GM08714 (cell line): ENCODE measurements at regions not wholly inside any gene's neighbourhood (a gene's known extent, or its start where the extent isn't known, plus 50 kb on each side); places are given as distances from the start of the nearest gene placed in this dataset.

Source experiments
- H3K4me3 ChIP-seq: fragments of 200-500 bp; sonication (Bioruptor generic); 2 replicates; pipeline ENCODE4 v1.5.1; 2014; ENCODE audit warnings: mild to moderate bottlenecking, low read length, inconsistent platforms
- ZNF274 ChIP-seq: IDR thresholded peaks from 2 replicates; pipeline ENCODE4 v1.6.1; 2012; ENCODE audit warnings: mild to moderate bottlenecking, low read depth, low read length

DNA sequence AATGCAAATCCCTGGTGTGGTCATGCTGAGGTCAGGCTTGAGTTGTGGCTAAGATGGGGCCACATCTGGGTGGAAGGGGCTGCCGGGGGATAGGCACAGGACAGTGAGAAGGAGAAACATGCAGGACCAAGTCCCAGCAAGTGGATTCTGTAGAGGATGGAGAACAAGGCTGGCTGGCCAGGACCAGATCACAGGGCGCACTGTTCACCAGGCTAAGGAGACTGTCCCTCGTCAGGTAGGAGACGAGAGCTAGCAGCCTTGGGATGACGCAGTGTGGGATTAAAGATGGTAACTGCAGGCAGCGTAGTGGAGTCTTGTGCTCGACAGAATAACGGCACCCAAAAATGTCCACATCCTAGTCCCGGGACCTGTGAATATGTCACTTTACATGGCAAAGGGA, 336.1 kb downstream of the BCL11B start:
- TF ChIP-seq ZNF274, result no peak
- no peak overlapping the region for H3K4me3 ChIP-seq

DNA sequence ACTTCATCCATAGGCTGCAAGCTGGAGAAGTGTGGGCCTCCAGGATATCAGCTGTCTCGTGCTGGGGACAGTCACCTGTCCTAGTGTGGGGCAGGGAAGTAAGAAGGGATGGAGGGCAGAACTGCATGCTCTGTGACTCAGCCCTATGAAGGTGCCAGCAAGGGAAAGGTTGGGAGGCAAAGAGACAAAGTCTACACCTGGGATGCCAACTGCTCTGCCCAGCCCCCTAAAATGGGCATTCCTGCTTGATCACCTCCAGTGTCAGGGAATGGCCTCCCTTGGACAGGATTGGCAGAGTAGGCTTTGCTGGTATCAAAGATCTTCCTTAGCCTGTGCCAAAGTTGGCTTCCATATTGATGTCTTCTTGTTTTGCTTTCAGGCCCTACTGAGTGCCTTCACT, 335.0 kb downstream of the BCL11B start:
- no peak for TF ChIP-seq ZNF274
- no peak overlapping the region for H3K4me3 ChIP-seq

DNA sequence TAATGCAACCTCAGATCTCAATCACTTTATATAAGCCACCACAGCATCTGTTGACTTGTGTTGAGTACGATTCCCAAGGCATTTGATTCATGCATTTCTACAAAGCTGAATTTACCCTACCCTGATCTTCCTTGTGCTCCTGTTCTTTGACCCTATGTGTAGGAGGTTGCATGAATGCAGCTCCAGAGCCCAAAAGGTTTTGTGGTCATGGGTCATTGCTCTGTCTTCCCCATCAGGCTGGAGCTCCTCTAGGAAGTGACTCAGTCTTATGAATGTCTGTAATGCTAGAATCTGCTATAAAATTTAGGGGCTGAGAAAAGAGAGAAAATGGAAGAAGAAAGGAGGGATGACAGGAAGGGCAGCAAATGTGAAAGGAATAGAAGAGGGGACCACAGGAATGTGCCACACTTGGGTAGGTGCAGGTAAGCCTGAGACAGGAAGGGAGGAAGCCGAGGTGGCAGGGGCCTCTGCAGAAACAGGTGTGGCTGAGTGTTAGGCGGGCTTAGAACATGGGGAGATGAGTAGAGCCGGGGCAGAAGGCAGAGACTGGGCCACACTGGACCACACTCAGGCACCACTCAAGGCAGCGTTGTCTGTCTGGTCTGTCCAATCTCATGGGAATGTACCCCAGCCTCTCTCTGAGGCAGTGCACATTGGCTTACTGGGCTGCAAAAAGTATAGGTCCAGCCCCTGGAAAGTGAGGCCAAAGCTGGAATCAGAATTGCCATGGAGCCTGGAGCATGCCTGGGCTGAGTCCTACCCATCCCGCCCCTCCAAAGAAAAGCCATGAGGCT, 334.1 kb downstream of the BCL11B start:
- TF ChIP-seq ZNF274, result no peak
- H3K4me3 ChIP-seq, result no peak overlapping the region

DNA sequence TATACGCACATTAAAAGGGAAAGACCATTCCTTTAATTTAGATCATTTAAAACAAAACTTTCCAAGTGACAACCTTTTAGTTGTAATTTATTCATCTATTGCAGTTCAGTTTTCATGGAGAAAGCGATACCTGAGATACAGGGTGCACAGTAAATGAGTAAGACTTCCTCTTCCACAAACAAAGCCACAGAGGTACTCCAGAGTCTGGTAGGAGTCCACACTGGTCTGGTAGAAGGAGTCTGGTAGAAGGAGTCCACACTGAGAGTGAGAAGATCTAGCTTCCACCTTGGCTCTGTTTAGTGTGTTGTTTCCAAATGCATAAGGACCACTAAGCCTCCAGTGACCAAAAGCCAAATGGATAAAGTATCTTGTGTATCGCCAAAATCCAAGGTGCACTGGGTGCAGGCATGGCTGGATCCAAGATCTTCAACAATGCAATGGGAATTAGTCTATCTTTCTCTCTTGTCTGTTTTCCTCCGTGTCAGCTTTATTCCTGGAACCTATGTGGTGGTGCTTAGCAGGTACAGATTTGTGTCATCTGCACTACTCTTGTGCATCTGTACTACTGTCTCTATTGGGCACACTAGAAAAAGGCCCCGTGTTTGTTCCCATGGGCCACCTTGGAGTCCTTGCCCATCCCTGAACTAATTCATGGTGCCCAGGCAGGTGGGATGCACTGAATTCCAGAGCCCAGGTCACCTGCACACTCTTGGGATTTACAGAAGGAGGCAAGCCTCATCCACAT, 331.1 kb downstream of the BCL11B start:
- no peak overlapping the region for H3K4me3 ChIP-seq
- TF ChIP-seq ZNF274, result no peak

DNA sequence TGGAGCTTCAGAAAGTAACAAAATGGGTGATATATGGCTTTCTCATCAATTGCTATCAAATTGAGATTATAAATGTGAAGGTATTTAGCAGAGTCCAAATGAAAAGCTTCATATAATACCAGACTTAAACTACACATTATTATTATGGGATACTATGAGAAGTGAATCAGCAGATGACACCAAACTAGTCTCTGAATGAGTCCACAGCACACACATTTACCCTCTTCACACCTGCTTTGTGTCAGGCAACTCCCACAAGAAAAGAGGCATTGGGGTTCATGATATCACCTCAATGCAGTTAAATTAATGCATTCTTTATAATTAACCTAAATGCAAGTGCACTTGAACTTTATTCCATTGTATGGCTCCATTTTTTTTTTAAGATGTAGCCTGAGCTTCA, 330.5 kb downstream of the BCL11B start:
- TF ChIP-seq ZNF274, result no peak
- H3K4me3 ChIP-seq, result no peak overlapping the region

DNA sequence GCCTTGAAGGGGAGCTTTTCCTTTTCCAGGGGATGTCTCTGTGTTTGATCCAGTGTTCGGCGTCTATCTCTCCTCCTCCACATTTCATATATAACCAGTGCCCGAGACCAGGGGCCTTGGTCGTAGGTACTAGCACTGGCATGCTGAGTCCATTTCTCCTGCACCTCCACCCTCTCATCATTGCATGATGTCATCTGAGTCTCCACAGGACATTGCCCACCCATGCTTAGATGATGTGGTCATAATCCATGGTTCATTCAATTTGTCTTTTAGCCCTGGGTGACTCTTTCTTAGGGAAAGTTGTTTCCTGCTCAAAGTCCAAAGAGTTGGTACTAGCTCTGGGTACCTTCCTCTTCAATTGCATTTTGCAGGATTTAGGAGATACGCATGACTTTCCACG, 328.1 kb downstream of the BCL11B start:
- H3K4me3 ChIP-seq, result no peak overlapping the region
- TF ChIP-seq ZNF274, result no peak

DNA sequence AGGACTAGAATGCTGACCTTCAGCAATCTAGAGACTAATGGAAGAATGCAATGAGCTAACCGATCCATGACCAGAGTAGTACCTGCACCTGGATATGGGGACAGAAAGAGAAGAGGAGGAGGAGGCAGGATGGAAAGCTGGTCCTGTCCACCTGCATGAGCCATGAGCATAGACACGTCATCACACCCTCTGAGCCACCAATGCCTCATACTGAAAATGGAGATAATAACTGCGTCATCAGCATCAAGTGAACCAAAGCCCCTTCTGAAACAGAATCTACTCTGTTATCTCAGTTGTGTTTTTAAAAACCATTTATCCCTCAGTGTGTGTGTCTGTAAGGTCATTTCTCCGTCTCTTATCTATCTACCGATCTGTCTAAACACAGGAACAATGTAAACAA, 327.0 kb downstream of the BCL11B start:
- TF ChIP-seq ZNF274, result no peak
- no peak overlapping the region for H3K4me3 ChIP-seq

DNA sequence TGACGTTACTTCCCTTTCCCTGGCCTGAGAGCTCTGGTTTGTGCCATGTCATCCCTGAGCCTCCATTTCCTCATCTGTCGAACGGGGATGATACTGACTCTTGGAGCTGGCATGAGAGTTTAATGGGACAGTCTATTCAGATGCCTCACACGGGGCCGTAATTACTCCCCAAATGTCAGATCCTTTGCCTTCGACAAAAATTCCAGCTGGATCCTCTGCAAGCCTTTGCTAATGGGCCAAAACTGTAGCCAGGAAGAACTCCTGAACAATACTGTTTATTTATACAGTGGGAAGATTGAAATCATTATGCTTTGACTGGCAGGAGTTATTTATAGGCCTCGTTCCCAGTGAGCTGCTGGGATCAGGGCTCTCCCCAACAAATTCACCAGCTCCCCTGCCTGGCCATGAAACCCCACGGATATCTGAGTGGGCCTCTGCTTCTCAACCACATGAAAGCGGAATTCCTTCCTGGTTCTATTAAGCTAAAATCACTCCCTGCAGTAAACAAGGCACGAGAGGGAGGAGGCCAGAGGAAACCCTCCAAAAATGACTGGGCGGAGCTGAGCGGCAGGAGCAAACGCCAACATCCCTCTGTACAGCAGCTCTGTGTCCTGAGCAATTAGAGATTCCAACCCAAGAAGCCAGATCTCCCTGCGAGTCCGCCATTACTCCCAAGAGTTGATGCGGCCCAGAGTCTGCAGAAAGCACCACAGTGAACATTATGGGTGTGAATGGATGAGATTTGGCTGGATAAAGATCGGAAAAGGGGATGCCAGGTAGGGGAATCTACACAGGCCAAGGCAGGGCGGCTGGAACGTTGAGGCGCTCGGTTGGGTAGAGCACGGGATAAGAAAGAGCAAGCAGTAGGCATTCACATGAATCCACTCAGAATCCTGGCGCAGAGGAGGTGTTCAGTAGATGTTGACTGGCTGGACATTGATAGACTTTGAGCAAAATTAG, 326.1 kb downstream of the BCL11B start:
- no peak overlapping the region for H3K4me3 ChIP-seq
- no peak for TF ChIP-seq ZNF274

DNA sequence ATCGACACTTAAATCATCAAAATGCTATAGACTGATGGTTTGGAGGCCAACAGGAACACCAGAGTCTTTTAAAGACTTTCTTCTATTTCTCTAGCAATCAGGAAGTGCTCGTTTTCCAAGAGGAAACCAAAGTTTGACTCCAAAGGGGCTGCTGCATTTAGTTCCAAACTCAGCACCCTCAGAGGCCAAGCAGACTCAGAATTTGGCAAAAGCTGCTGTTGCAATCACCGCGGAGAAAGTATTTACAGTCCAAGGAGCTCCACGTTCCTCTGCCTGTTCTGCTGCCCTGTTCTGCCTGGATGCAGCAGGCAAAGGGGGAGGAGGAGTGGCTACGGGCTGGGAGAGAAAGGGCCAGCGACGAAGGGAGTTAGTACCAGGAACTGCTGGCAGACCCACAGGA, 325.1 kb downstream of the BCL11B start:
- no peak overlapping the region for H3K4me3 ChIP-seq
- TF ChIP-seq ZNF274, result no peak

DNA sequence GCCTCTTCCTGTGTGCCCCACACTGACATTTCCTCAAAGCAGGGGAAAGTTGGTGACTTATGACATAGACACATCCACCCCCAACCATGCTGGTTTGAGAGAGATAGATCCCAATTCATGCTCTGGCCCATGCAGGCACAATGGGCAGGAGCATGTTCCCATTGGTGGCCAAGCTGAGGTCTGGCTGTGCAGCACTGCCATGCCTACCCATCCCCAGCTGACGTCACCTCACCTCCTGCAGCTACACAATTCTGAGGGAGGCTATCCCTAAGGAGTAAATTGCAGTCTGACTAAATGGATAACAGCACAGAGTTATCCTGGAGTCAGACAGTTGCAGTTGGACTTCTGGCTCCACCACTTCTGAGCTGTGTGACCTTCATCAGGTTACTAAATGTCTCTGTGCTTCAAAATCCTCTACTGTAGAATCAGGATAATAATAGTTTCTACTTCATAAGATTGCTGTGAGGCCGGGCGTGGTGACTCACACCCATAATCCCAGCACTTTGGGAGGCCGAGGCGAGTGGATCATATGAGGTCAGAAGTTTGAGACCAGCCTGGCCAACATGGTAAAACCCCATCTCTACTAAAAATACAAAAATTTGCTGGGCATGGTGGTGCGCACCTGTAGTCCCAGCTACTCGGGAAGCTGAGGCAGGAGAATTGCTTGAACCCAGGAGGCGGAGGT, 323.9 kb downstream of the BCL11B start:
- no peak for TF ChIP-seq ZNF274
- no peak overlapping the region for H3K4me3 ChIP-seq

DNA sequence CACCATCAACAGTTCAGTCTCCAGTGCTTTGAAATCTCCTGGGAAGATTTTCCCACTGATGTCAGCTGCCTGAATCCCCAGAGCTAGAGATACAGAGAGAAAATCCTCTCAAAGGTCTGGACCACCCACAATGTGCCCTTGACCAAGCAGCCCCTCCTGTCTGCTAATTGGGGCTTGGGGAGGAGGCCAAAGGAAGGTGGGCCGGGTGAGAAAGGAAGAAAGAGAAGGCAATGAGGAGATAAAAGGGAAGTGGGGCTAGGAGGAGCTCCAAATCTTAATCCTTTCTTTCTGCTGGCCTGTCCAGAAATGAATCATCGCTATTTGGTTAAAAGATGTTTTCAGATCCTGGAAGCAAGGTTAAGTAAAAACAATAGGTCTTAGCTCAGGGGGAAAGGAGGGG, 322.9 kb downstream of the BCL11B start:
- no peak overlapping the region for H3K4me3 ChIP-seq
- no peak for TF ChIP-seq ZNF274

DNA sequence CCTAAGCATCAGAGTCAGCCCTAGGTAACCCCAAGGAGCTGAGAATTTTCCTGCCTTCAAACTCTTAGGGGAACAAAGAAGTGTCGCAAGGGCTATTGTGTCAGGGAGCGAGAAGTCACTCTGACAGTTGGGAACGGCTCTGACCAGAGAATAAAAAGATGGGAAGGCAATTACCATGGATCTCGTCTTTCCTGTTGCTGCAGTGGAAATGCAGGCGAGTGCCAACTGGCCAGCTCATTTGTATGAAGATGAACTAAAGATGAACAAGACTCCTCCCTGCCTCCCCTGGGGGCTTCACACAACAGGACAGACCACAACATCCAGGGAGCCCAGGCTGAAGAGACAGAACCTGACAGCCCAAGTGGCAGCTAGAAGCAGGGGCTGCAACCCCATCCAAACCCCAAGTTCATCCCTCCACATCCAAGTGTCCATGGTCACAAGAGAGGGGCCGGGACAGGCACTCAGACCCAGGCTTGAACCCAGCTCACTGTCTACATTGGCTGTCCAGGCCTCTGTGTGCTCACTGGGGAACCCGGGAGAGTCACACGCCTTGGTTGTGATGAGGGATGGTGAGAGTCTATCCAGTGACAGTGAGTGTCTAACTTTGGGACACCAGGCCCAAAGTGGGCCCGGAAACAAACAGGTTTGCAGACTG, 322.4 kb downstream of the BCL11B start:
- H3K4me3 ChIP-seq, result no peak overlapping the region

DNA sequence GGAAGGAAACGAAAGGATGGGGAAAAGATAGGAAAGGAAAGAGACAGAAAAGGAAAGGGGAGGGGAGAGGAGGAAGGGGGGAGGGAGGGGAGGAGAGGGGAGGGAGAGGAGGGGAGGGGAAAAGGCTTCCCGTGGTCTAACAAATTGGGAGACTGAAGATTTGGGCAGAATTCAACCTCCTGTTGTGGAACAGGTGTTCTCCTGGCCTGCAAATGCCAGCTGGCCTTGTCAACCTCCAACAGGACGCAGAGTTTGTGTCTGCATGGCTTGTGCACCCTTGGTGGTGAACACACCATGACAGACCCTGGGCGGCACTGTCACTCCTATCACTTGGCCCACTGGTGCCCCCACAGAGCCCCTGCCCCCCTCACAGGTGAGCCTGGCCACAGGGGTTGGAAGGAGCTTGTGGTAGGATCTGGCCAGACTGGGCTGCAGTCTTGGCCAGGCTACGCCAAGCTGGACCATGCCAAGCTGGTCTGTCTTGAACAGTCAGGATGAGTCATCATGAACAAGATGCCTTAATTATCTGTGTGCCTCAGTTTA, 321.6 kb downstream of the BCL11B start:
- TF ChIP-seq ZNF274, result no peak
- no peak overlapping the region for H3K4me3 ChIP-seq

More for the DNA sequence above, 322.4 kb downstream of the BCL11B start:
- TF ChIP-seq ZNF274, result no peak
